Fibroblast of villous mesenchyme (primary cell): ENCODE measurements at regions not wholly inside any gene's neighbourhood (a gene's known extent, or its start where the extent isn't known, plus 50 kb on each side); places are given as distances from the start of the nearest gene placed in this dataset.

Source experiments
- DNase-seq: peaks from one replicate; pipeline ENCODE4 v3.0.0-alpha.2; 2010; ENCODE audit warnings: low read depth
- H3K4me3 ChIP-seq: 2 replicates; pipeline ENCODE4 v1.5.1; 2011; ENCODE audit warnings: low read depth, mild to moderate bottlenecking, low read length
- TF ChIP-seq, protein P1 (sequence below): IDR thresholded peaks from 2 replicates; pipeline ENCODE4 v1.5.1; 2012; ENCODE audit warnings: low read depth, mild to moderate bottlenecking, low read length; ENCODE audit not compliant: insufficient read depth

DNA sequence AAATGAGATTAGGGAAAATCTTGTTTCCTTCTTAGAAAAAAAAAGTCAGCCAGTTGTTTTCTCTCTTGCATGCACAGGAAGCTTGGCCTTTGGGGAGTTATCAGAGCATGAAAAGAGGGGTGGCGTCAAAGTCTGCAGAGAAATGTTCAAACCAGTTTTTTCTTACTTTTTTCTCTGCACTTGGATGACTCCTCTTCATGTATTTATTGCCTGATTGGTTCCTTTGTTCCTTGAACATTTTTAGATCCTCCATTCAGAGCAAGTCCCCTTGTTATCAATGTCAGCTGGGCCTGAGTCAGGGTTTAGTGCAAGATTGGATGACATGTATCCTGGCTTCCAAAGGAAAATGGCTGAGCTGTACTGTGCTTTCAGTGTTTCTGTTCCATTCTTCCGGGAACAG is 392.6 kb upstream of the BRINP1 start:
- TF ChIP-seq, protein P1, sequence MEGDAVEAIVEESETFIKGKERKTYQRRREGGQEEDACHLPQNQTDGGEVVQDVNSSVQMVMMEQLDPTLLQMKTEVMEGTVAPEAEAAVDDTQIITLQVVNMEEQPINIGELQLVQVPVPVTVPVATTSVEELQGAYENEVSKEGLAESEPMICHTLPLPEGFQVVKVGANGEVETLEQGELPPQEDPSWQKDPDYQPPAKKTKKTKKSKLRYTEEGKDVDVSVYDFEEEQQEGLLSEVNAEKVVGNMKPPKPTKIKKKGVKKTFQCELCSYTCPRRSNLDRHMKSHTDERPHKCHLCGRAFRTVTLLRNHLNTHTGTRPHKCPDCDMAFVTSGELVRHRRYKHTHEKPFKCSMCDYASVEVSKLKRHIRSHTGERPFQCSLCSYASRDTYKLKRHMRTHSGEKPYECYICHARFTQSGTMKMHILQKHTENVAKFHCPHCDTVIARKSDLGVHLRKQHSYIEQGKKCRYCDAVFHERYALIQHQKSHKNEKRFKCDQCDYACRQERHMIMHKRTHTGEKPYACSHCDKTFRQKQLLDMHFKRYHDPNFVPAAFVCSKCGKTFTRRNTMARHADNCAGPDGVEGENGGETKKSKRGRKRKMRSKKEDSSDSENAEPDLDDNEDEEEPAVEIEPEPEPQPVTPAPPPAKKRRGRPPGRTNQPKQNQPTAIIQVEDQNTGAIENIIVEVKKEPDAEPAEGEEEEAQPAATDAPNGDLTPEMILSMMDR, result no peak

GRCh38 chr9:119758990-119759389 is 389.8 kb upstream of the BRINP1 start:
- no peak for DNase-seq
- no peak overlapping the region for H3K4me3 ChIP-seq
- TF ChIP-seq, protein P1, result no peak

More for the DNA sequence above, 392.6 kb upstream of the BRINP1 start:
- no peak for DNase-seq
- H3K4me3 ChIP-seq, result no peak overlapping the region

DNA sequence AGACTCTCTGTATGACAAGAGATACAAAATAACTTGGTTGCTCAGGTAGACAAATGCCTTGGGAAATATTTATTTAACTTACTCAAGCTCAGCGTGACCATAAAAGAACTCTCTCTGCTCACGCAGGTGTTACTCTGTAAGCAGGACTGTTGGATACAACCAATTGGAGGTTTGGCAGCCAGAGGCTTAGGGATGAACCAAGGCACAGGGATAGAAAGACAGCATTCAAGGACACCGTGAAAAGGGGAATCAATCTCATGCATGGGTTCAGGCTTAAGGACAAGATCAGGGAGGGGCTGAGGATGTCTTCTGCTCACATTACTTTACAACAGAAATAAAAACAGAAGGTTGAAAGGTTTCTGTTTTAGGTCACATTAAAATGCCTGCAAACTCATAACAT is 389.0 kb upstream of the BRINP1 start:
- no peak for DNase-seq
- H3K4me3 ChIP-seq, result no peak overlapping the region
- TF ChIP-seq, protein P1, result no peak

GRCh38 chr9:119739476-119739875 is 370.2 kb upstream of the BRINP1 start:
- TF ChIP-seq, protein P1, result no peak
- no peak for DNase-seq
- no peak overlapping the region for H3K4me3 ChIP-seq

DNA sequence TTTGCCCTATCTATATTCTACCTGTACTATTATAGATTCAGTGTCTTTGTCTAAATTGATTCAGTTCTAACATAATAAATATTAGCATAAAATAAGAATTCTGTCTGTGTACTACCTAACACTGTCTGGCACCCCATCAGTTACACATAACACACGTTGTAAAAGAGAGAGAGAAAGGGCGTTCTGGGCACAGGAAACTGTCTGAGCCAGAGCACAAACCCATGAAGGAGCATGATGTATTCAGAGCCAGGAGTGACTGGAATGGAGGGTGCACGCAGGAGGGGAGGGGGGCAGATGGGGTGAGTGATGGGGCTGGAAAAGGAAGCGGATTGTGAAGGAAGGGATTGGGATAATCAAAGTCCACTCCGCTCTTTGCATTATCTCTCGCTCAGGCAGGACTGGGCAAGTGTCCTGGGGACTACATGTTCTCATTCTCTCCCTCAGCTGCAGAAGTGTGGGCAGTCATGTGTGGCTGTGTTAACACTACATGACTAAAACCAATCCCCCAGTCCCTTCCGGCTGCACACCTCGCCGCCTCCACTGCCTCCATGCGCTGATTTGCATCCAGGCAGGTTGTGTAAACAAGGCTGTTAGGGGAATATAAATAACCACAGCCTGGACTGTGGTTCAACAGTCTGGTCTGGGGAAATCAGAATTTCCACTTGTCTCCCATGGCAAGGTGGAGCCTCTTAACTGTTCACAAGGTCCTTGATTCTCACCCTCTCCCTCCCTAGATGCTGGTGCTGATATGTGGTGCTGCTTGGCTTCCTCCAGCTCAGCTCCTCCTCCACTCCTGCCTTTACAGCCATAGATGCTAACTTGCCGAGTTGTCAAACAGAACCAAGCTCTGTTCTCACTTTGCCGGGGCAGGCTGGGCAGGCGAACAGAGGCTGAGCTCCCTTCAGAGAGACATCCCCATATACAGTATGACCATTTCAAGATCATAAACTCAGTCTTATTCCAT is 367.5 kb upstream of the BRINP1 start:
- DNase-seq, result no peak
- no peak overlapping the region for H3K4me3 ChIP-seq

DNA sequence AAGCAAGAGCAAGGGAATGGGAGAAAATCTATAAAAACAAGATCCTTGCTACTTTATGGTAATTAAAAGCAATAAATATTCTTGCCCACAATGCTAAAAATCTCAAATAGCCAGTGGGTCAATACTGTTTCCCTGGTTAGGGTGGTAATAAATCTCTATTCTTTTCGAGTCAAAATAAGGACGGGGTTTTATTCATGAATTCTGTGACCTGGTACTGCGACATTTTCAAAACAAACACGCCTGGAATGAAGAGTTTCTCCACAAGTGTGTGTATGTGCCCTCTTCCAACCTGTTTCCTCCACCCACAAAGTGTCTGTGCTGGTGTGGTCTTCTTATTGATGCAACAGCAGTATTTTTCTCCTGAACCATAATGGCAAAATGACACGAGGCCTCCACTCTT is 358.8 kb upstream of the BRINP1 start:
- no peak overlapping the region for H3K4me3 ChIP-seq
- TF ChIP-seq, protein P1, result no peak
- no peak for DNase-seq

More for the DNA sequence above, 367.5 kb upstream of the BRINP1 start:
- TF ChIP-seq, protein P1, result no peak
